Activated B cell treated with CpG ODN at 0.5 μM for 24 hours (primary cell): ENCODE measurements at regions not wholly inside any gene's neighbourhood (a gene's known extent, or its start where the extent isn't known, plus 50 kb on each side); places are given as distances from the start of the nearest gene placed in this dataset.
"Not testable (repeated sequence)": the region's sequence is repeated elsewhere in the genome, so short reads cannot be mapped to it uniquely, and the experiment has no call there.

Experiments used
- ATAC-seq: fragments of 200-7000 bp; cut with Tn5 transposase; one replicate; pipeline ENCODE4 v1.10.0; 2021; ENCODE audit warnings: low read depth, mild to moderate bottlenecking, moderate library complexity
- CTCF ChIA-PET: fragments of 350-600 bp; sonication (Branson Sonifier 250); formaldehyde crosslinking; loops from one replicate; lab custom pipeline; 2021; ENCODE audit warnings: antibody characterized with exemption; lab: Charles Lee
- POLR2A ChIA-PET: fragments of 350-600 bp; sonication (Branson Sonifier 250); formaldehyde crosslinking; loops from one replicate; lab custom pipeline; 2021; ENCODE audit warnings: antibody characterized with exemption; lab: Charles Lee
- DNase-seq: peaks from one replicate; pipeline ENCODE4 v3.0.0; 2022
- H3K27ac Mint-ChIP-seq: one replicate; pipeline ENCODE4 v1.8.0; 2020; ENCODE audit warnings: mixed read lengths
- H3K27me3 Mint-ChIP-seq: one replicate; pipeline ENCODE4 v1.8.0; 2021; ENCODE audit warnings: mixed read lengths
- H3K36me3 Mint-ChIP-seq: one replicate; pipeline ENCODE4 v1.8.0; 2021; ENCODE audit warnings: low read depth, mixed read lengths
- H3K4me1 Mint-ChIP-seq: one replicate; pipeline ENCODE4 v1.8.0; 2021; ENCODE audit warnings: mixed read lengths
- H3K4me3 Mint-ChIP-seq: one replicate; pipeline ENCODE4 v1.8.0; 2020; ENCODE audit warnings: mild to moderate bottlenecking, mixed read lengths
- H3K9me3 Mint-ChIP-seq: one replicate; pipeline ENCODE4 v1.8.0; 2020; ENCODE audit warnings: mixed read lengths
- intact Hi-C: fragments of 100-400 bp; cut with micrococcal nuclease; formaldehyde crosslinking; loops from one replicate; pipeline ENCODE4 v1.15.1; 2024
- TF ChIP-seq, protein P1 (sequence below): fragments of 200-600 bp; IDR thresholded peaks from one replicate; pipeline ENCODE4 v1.8.0; 2022; ENCODE audit warnings: antibody characterized with exemption, mild to moderate bottlenecking

DNA sequence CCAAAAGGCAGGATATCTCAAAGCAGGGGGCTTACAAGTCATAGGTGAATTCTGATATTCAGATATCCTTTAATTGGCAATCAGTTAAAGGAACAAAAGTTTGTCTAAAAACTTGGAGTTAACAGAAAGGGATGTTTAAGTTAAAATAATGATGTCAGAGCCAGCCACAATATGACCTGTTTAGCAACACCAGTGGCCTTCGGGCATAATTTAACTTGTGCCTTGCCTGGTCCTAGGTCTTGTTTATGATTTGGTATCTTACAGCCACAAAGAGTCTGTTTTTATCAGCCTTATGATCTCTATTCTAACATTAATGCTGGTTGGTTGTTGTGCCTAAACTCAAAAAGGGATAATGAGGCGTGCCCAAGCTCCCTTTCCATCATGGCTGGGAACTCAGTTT, 252.9 kb downstream of the RNF152 start:
- H3K27me3 Mint-ChIP-seq: peaks cover under 1% of the 10 kb centered on the region
- POLR2A ChIA-PET: no interaction called here
- intact Hi-C loops: loop anchor here (5.0 kb wide), 1 partner anchor 262 kb away; no protein-coding TSS in a partner anchor
- TF ChIP-seq, protein P1, sequence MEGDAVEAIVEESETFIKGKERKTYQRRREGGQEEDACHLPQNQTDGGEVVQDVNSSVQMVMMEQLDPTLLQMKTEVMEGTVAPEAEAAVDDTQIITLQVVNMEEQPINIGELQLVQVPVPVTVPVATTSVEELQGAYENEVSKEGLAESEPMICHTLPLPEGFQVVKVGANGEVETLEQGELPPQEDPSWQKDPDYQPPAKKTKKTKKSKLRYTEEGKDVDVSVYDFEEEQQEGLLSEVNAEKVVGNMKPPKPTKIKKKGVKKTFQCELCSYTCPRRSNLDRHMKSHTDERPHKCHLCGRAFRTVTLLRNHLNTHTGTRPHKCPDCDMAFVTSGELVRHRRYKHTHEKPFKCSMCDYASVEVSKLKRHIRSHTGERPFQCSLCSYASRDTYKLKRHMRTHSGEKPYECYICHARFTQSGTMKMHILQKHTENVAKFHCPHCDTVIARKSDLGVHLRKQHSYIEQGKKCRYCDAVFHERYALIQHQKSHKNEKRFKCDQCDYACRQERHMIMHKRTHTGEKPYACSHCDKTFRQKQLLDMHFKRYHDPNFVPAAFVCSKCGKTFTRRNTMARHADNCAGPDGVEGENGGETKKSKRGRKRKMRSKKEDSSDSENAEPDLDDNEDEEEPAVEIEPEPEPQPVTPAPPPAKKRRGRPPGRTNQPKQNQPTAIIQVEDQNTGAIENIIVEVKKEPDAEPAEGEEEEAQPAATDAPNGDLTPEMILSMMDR: no peak
- H3K27ac Mint-ChIP-seq: no peak overlapping the region
- H3K36me3 Mint-ChIP-seq: no peaks in the 10 kb centered on the region
- DNase-seq: no peak
- H3K9me3 Mint-ChIP-seq: no peaks in the 10 kb centered on the region
- peaks cover 2% of the 10 kb centered on the region for H3K4me1 Mint-ChIP-seq
- no peak overlapping the region for H3K4me3 Mint-ChIP-seq
- no peak for ATAC-seq
- CTCF ChIA-PET: no interaction called here

DNA sequence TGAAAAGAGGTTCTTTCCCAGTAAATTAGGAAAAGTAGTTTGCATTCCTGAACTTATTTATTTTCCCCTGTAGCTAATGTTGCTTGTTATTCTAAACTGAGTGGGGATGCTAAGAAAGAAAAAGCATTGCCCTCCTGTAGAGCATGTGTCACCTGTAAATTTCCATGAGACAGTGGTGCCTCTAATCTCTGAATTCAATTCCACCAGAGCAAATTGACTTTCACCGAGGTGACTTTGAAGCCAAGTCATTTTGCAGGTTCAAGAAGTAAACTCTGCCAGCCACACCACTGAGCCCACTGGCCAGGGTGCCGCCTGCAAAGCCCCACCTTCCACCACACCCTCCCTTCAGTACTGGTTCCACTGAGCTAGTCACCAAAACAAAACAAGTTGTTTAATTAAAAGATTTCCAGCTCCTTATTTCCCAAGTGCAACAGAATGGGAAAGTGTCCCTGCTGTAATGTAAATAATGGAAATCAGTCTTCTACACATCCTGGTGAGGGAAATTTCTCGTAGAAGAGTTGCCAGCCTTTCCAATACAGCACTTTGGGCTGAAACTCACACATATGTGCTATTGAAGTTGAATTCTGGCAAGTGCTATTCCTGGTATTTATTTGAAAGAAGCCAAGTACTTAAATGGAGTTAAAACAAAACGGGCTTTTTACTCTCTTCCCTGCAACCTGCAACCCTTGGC, 254.8 kb downstream of the RNF152 start:
- TF ChIP-seq, protein P1: no peak
- ChIA-PET CTCF (interaction anchor here (3.7 kb wide), 1 partner anchor 493 kb away, joined by 23 read pairs; no protein-coding TSS in a partner anchor), POLR2A (no interaction called here)
- no peak overlapping the region for H3K27ac Mint-ChIP-seq
- no peaks in the 10 kb centered on the region for H3K36me3 Mint-ChIP-seq
- no peaks in the 10 kb centered on the region for H3K9me3 Mint-ChIP-seq
- no peaks in the 10 kb centered on the region for H3K4me1 Mint-ChIP-seq
- intact Hi-C loops: loop anchor here (5.0 kb wide), 1 partner anchor 264 kb away; no protein-coding TSS in a partner anchor
- H3K4me3 Mint-ChIP-seq: no peak overlapping the region
- DNase-seq: no peak
- no peak for ATAC-seq
- peaks cover 2% of the 10 kb centered on the region for H3K27me3 Mint-ChIP-seq

DNA sequence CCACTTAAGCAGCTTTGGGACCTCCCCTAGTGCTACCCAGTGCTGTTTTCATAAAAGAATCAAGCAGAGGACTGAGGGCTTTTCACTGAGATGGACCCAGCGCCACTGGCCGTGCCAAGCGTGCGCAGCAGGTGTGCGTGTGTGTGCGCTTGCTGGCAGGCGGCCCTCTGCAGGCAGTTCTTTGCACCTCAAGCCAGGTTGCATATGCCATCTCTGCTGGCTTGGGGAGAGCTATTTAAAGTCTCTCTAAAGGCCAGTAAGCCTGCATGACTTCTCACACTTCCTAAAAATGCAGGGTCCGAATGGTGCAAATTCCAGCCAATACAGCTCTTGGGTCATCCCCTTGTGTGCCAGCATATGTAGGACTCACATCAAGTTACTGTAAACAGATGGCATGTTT, 255.5 kb downstream of the RNF152 start:
- ChIA-PET POLR2A (no interaction called here), CTCF (interaction anchor here (3.7 kb wide), 1 partner anchor 494 kb away, joined by 23 read pairs; no protein-coding TSS in a partner anchor)
- H3K4me3 Mint-ChIP-seq: no peak overlapping the region
- no peak for ATAC-seq
- intact Hi-C loops: loop anchor here (5.0 kb wide), 1 partner anchor 265 kb away; no protein-coding TSS in a partner anchor
- H3K4me1 Mint-ChIP-seq: no peaks in the 10 kb centered on the region
- TF ChIP-seq, protein P1: no peak
- no peak overlapping the region for H3K27ac Mint-ChIP-seq
- no peaks in the 10 kb centered on the region for H3K9me3 Mint-ChIP-seq
- DNase-seq: no peak
- peaks cover 2% of the 10 kb centered on the region for H3K27me3 Mint-ChIP-seq
- no peaks in the 10 kb centered on the region for H3K36me3 Mint-ChIP-seq

GRCh38 chr18:61635901-61636528, 256.8 kb downstream of the RNF152 start:
- DNase-seq (no peak), ATAC-seq (no peak)
- CTCF ChIA-PET: interaction anchor here (3.7 kb wide), 1 partner anchor 495 kb away, joined by 23 read pairs; no protein-coding TSS in a partner anchor
- Mint-ChIP-seq H3K27me3 (peaks cover 2% of the 10 kb centered on the region), H3K4me1 (no peaks in the 10 kb centered on the region), H3K27ac (no peak overlapping the region), H3K36me3 (no peaks in the 10 kb centered on the region), H3K9me3 (no peaks in the 10 kb centered on the region), H3K4me3 (no peak overlapping the region)
- intact Hi-C loops: loop anchor here (1.0 to 5.0 kb wide), 2 partner anchors 266 to 495 kb away; no protein-coding TSS in a partner anchor
- TF ChIP-seq, protein P1: no peak
- POLR2A ChIA-PET: no interaction called here

DNA sequence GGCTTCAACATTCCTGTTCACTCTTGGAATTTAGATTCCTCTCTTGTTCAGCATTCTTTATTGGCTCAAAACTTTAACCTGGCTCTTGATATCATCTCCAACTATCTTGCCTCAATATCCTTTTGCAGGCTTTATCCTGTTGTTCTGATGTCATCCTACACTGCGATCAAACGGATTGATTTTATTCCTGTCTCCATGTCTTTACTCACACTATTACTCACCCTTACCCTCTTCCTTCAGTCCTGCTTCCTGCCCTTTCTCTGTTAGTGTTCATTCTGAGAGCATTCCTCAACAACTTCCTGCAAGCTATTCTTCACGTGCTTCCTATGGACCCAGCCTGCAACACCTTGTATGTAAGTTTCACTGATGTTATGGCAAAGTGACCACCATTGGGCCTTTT, 264.7 kb downstream of the RNF152 start:
- ChIA-PET CTCF (no interaction called here), POLR2A (no interaction called here)
- Mint-ChIP-seq H3K27ac (no peak overlapping the region), H3K27me3 (peaks cover 2% of the 10 kb centered on the region), H3K9me3 (no peaks in the 10 kb centered on the region), H3K4me3 (no peak overlapping the region), H3K36me3 (no peaks in the 10 kb centered on the region), H3K4me1 (no peaks in the 10 kb centered on the region)
- no peak for DNase-seq
- ATAC-seq: no peak
- intact Hi-C loops: no loop called here
- TF ChIP-seq, protein P1: no peak

DNA sequence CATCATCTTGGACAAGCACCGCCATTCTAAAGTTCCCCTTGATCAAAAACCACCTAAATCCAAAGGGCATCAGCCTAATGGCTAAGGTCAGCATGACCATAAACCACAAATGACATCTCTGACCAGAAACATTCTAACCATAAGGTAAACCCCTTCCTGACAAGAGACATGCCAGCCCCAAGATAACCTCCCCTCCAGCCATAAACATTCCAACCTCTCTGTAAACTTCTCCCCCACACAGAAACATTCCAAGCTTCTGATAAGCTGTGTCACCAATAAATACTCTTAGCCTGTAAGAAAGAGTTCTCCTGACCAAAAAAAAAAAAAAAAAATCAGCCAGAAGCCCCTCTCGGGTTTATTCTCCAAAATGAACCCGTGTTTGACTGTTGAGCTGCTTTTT, 268.2 kb downstream of the RNF152 start:
- H3K4me1 Mint-ChIP-seq, DNase-seq, H3K27me3 Mint-ChIP-seq, CTCF ChIA-PET, H3K4me3 Mint-ChIP-seq, intact Hi-C loops, POLR2A ChIA-PET, H3K27ac Mint-ChIP-seq, H3K36me3 Mint-ChIP-seq, H3K9me3 Mint-ChIP-seq, ATAC-seq: not testable (repeated sequence)
